GM20431 (cell line): ENCODE measurements at regions not wholly inside any gene's neighbourhood (a gene's known extent, or its start where the extent isn't known, plus 50 kb on each side); places are given as distances from the start of the nearest gene placed in this dataset.
"Not testable (repeated sequence)": the region's sequence is repeated elsewhere in the genome, so short reads cannot be mapped to it uniquely, and the experiment has no call there.

Experiments used
- in situ Hi-C: fragments of 300-500 bp; cut with MseI, MboI; formaldehyde crosslinking; loops from one replicate; pipeline ENCODE4 v1.15.0; 2020; ENCODE audit warnings: low sequenced_read_pairs; ENCODE audit not compliant: unreplicated experiment

DNA sequence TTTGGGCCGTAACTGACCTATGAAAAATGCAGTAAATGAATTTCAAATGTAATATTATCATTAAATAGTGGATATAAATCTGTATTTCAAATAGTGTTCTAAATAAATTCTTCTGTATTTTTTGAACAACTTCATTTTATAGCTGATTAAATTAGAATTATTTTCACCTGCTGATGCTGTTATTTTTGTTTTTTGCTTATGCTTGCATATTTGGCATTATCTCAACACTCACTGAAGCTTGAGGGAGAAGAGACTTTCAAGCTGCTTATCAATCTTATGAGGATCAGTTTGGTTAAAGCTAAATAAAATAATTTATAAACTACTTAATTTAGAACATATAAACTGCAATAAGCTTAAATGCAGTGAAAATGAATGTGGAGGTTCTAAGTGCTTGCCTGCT, 251.3 kb upstream of the PCDH9 start:
- in situ Hi-C loops, result no loop called here

DNA sequence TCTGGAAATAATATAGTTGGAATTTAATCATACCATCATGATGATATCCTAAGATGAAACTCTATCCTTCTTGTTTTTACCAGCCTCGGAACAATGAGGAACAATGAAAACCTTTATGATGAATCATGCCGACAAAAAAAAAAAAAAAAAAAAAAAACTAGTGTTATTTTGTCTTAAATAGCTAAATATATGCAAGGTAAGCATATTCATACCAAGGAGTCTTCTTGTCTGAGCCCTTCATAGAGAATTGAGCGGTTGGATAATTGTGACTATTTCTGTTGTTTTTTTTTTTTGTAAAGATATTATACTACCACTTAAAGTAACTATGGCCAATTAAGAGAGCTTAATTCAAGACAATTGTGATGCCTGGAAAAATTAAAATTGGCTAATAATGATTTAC, 244.0 kb upstream of the PCDH9 start:
- in situ Hi-C loops, result no loop called here

DNA sequence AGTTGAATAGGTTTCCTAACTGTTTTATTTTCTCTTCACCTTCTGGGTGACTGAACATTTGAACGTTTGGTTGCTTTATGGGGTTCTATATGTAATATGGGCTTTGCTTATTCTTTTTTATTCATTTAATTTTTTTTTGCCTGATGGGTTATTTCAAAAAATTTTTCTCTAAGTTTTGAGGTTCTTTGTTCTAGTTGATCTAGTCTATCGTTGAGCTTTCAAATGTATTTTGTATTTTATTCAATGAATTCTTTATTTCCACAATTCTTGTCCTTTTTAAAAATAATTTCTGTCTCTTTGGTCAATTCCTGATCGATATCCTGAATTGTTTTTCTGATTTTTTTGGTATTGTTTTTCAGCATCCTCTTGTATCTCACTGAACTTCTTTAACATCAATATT, 239.5 kb upstream of the PCDH9 start:
- in situ Hi-C loops, result no loop called here

GRCh38 chr13:67466569-67466968, 236.4 kb upstream of the PCDH9 start:
- in situ Hi-C loops, result no loop called here

GRCh38 chr13:67464154-67464553, 234.0 kb upstream of the PCDH9 start:
- in situ Hi-C loops, result no loop called here

DNA sequence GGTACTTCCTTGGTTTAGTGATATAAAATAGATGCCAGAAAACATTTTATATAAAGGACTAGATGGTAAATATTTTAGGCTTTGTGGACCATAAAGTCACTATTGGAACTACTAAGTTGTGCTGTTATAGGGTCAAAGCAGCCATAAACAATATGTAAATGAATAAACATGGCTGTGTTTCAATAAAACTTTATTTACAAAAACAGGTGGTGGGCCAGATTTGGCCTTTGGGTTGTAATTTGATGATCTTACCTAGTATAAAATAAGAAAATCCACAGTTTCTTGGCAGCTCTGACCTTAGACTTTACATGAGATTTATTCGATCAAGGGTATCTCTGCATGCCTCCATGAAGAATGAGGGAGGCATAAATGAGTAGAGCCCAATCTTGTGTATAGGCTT, 232.0 kb upstream of the PCDH9 start:
- in situ Hi-C loops, result no loop called here

- in situ Hi-C loops, result not testable (repeated sequence)
Measured at GRCh38 chr13:67452526-67452925, 222.4 kb upstream of the PCDH9 start.

DNA sequence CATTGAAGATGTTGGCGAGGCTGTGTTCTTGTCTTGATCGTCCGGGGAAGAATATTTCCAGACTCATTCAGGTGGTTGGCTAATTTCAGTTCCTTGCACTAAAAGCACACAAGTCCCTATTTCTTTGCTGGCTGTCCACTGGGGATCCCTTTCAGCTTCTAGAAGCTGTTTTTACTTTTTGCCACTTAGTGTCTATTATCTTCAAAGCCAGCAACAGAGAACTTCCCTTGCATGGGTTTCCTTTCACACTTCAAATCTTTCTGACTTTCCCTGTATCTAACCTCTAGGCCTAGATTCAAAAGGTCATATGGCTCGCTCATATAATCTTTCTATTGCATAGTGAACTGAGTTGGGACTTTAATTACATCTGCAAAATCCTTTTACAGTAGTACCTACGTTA, 215.3 kb upstream of the PCDH9 start:
- in situ Hi-C loops, result no loop called here

DNA sequence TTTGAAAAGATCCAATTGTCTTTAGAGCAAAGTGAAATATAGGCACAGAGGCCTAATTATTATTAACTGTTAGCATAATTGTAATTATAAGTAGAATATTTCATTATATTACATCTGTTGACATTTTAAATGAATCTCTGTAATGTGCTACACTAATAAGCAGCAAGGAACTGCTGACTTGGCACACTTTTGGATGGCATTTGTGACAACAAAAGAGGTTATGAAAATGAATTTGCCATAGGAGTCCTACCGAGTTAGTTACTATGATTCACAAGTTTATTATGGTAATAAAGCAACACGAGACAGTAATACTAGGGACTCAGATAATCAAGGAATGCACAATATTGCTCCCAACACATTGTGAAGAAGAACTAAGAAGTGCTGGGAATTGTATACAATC, 213.8 kb upstream of the PCDH9 start:
- in situ Hi-C loops, result no loop called here

DNA sequence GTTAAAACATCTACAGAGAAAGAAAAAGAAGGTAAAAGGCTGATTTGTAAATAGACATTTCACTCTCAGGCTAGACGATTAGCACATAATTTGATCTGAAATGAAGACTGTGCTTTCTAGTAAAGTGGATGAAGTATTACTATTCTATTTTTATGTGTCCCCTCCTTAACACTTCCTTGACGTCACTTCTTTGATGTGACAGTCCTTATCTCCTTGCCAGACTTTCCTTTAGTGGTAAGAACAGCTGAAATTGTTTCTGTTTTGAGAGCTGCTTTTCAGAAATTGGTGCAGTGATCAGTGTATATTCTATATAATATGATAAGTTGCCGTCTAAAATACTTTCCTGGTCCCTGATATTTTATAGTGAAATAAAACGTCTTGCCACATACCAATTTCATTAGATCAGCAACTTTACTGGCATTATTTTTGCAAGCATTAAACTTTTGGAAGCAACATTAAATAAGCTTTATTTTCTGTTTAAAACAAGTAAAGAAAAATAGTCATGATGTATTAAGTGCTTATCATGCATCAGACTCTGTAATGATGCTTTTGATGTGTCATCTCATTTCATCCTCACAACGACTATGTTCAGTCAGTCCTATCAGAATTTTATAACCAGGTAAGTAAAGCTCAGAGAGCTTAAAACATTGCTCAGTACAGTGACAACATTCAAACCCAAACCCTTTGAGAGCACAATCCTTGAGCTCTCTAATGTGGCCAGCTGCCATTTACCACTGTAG, 210.3 kb upstream of the PCDH9 start:
- in situ Hi-C loops, result no loop called here

DNA sequence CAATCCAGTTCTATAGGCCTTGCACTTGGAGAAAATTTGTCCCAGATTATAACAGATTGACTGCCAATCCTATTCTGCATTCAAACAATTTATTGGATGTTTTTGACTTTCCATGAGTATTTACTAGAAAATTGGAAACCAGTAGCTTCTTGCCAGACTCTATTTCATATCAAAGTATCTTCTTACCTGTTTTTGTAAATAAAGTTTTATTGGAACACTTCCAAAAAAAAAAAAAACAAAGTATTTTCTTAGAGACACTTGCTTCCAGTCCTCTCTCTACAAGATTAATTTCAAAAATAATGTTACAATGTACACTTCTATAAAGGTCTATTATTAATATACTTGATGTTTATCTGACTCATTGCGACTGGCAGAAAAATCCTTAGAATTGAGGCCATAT, 209.2 kb upstream of the PCDH9 start:
- in situ Hi-C loops, result no loop called here

DNA sequence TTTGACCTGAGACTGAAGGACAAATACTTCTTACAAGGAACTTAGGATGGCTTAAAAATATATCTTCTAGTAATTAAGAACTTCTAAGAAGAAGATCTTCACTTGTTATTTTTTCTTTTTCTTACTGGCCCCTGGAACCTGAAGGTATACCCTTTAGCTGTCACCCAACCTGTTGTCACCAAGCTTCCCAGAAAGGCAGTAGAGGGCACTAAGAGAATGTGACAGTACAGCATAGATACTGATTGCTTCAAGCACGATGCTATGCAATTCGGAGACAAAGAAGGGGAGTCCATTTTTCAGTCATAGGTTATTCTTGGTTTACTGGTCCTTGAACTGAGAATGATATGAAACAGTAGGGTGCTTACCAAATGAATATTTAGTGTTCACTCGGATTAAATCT, 208.3 kb upstream of the PCDH9 start:
- in situ Hi-C loops, result no loop called here

DNA sequence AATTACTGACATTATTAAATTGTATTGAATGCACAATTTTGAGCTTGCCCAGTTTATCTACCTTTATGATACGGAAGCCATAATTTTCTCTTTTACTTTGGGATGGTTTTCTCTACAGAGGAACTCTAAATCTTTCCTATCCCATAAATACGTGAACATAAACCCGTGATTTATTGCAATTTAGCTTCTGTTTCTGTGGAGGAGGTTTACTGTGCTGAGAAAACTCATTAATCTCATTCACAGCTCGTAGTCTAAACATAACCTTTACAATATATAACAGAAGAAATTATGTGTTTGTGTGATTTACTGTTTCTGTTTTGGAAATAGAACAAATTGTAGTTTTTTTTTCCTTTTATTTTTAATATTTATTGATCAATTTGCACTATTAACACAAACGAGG, 207.1 kb upstream of the PCDH9 start:
- in situ Hi-C loops, result no loop called here

GRCh38 chr13:67421475-67421874, 191.3 kb upstream of the PCDH9 start:
- in situ Hi-C loops, result no loop called here

DNA sequence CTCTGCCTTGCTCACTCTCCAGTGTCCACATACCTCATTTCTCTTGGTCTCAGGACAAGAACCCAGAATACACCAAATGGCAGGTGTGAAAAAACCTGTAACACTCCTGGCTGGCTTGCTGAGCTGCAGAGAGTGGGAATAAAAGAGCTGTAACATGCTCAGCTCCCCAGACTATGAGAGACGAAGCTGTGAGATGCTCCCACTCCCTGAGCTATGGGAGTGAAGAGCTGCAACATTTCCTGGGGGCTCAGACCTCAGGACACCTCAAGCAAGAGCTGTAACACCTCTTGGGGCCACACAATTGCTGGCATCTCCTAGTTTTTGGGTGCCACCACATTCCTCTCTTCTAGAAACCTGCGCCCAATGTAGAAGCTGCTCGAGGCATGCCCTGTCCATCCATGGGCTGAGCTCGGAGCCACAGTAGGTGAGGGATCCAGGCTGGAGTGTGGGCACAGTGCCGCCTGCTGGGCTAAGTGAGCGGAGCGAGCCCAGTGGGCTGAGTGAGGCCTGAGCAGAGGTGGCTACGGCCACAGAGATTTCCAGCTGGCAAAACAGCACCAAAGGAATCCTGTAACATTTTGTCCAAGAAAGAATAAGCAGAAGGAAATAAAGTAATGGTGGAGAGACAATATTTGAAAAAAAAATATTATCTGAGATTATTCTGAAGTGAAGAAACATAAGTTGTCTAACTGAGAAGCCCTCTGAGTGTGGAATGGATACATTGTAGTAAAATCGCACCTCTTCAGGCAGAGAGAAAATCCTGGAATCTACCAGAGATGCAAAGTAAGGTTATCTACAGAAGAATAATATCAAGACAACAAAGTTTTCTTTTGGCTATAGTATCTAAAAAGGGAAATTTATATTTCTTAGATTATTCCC, 186.2 kb upstream of the PCDH9 start:
- in situ Hi-C loops, result no loop called here

- in situ Hi-C loops, result no loop called here
Measured at GRCh38 chr13:67410645-67411044, 180.5 kb upstream of the PCDH9 start.

DNA sequence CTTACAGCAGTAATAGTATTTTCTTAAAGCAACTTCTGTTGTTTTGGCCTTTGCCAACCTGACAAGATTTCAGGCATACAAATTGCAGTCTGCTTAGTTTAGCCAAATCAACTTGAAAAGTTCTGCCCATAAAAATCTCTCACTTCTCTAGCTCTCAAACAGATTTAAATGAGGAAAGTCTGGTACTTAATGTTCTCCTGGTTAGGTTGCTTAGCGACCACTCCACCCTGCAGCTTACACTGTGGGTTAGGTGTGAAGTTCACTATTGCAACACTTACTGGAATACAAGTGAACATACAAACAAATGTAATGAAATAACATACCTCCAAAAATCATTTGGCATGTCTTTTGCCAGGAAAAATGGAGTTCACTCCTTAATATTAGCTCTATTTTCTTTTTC, 178.7 kb upstream of the PCDH9 start:
- in situ Hi-C loops, result no loop called here

DNA sequence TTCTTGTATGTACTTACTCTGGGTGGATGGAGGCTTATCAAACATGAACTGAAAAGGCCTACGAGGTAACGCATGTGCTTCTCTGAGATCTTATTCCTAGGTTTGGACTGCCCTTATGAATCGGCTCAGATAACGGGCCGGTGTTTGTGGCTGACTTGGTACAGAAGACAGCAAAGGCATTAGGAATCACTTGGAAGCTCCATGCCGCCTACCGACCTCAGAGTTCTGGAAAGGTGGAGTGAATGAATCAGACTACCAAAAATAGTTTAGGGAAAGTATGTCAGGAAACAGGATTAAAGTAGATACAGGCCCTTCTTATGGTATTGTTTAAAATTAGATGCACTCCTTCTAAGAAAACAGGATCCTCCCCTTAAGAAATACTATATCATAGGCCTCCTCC, 172.4 kb upstream of the PCDH9 start:
- in situ Hi-C loops, result no loop called here

GRCh38 chr13:67395577-67395976, 165.4 kb upstream of the PCDH9 start:
- in situ Hi-C loops, result no loop called here

GRCh38 chr13:67392014-67392413, 161.9 kb upstream of the PCDH9 start:
- in situ Hi-C loops, result no loop called here

- in situ Hi-C loops, result no loop called here
Measured at GRCh38 chr13:67390462-67391086, 160.4 kb upstream of the PCDH9 start.
